ENCODE measurements at regions not wholly inside any gene's neighbourhood (a gene's known extent, or its start where the extent isn't known, plus 50 kb on each side); places are given as distances from the start of the nearest gene placed in this dataset.

GRCh38 chr4:11037637-11038036, 353.1 kb upstream of the CLNK start:
- Histone ChIP-seq H3K27me3 (ENCODE audit: insufficient read depth, low read length, poor library complexity) (no peaks in the 10 kb centered on the region), H3K4me1 (ENCODE audit: insufficient read depth, low read length) (no peaks in the 10 kb centered on the region), H3K4me2 (ENCODE audit: insufficient read depth, low read length) (no peak overlapping the region), H3K36me3 (ENCODE audit: insufficient read depth, low read length) (no peaks in the 10 kb centered on the region), H3K9ac (ENCODE audit: low read depth, low read length) (no peak overlapping the region), H4K20me1 (ENCODE audit: insufficient read depth, low read length) (no peaks in the 10 kb centered on the region), H3K27ac (ENCODE audit: low read length) (no peak overlapping the region), H3K9me3 (ENCODE audit: insufficient read depth, low read length, severe bottlenecking) (no peaks in the 10 kb centered on the region), H2AFZ (ENCODE audit: low read depth, low read length) (no peak overlapping the region), H3K4me3 (ENCODE audit: low read depth in 1 of 2, low read length in 2 of 2) (no peak overlapping the region), H3K79me2 (ENCODE audit: insufficient read depth, low read length) (no peaks in the 10 kb centered on the region)
- TF ChIP-seq EZH2 (IDR thresholded peaks at IDR 0.05; ENCODE audit: borderline replicate concordance, low read depth, low read length, severe bottlenecking) (no peak), CTCF (IDR thresholded peaks at IDR 0.05; ENCODE audit: borderline replicate concordance, extremely low read depth, low read length, poor library complexity, severe bottlenecking) (no peak)
- DNase-seq (no peak), ATAC-seq (ENCODE audit: insufficient read depth, low read depth) (no peak)

GRCh38 chr4:11028334-11028733, 343.8 kb upstream of the CLNK start:
- H4K20me1 ChIP-seq (ENCODE audit: insufficient read depth, low read length) = no peaks in the 10 kb centered on the region
- no peak overlapping the region for H3K27ac ChIP-seq (ENCODE audit: low read length)
- H3K4me2 ChIP-seq (ENCODE audit: insufficient read depth, low read length) = no peak overlapping the region
- no peak overlapping the region for H2AFZ ChIP-seq (ENCODE audit: low read depth, low read length)
- no peaks in the 10 kb centered on the region for H3K36me3 ChIP-seq (ENCODE audit: insufficient read depth, low read length)
- no peaks in the 10 kb centered on the region for H3K27me3 ChIP-seq (ENCODE audit: insufficient read depth, low read length, poor library complexity)
- no peaks in the 10 kb centered on the region for H3K4me1 ChIP-seq (ENCODE audit: insufficient read depth, low read length)
- no peaks in the 10 kb centered on the region for H3K79me2 ChIP-seq (ENCODE audit: insufficient read depth, low read length)
- no peaks in the 10 kb centered on the region for H3K9me3 ChIP-seq (ENCODE audit: insufficient read depth, low read length, severe bottlenecking)
- no peak overlapping the region for H3K9ac ChIP-seq (ENCODE audit: low read depth, low read length)
- TF ChIP-seq CTCF (IDR thresholded peaks at IDR 0.05; ENCODE audit: borderline replicate concordance, extremely low read depth, low read length, poor library complexity, severe bottlenecking) = no peak
- TF ChIP-seq EZH2 (IDR thresholded peaks at IDR 0.05; ENCODE audit: borderline replicate concordance, low read depth, low read length, severe bottlenecking) = no peak
- DNase-seq = no peak
- no peak overlapping the region for H3K4me3 ChIP-seq (ENCODE audit: low read depth in 1 of 2, low read length in 2 of 2)
- ATAC-seq (ENCODE audit: insufficient read depth, low read depth) = no peak

- Histone ChIP-seq H2AFZ (ENCODE audit: low read depth, low read length) (no peak overlapping the region), H3K36me3 (ENCODE audit: insufficient read depth, low read length) (no peaks in the 10 kb centered on the region), H3K9me3 (ENCODE audit: insufficient read depth, low read length, severe bottlenecking) (no peaks in the 10 kb centered on the region), H3K4me2 (ENCODE audit: insufficient read depth, low read length) (no peak overlapping the region), H3K27ac (ENCODE audit: low read length) (no peak overlapping the region), H4K20me1 (ENCODE audit: insufficient read depth, low read length) (no peaks in the 10 kb centered on the region), H3K9ac (ENCODE audit: low read depth, low read length) (no peak overlapping the region), H3K4me1 (ENCODE audit: insufficient read depth, low read length) (no peaks in the 10 kb centered on the region), H3K4me3 (ENCODE audit: low read depth in 1 of 2, low read length in 2 of 2) (no peak overlapping the region), H3K27me3 (ENCODE audit: insufficient read depth, low read length, poor library complexity) (no peaks in the 10 kb centered on the region), H3K79me2 (ENCODE audit: insufficient read depth, low read length) (no peaks in the 10 kb centered on the region)
- DNase-seq (no peak), ATAC-seq (ENCODE audit: insufficient read depth, low read depth) (no peak)
- no peak for TF ChIP-seq CTCF (IDR thresholded peaks at IDR 0.05; ENCODE audit: borderline replicate concordance, extremely low read depth, low read length, poor library complexity, severe bottlenecking)
- TF ChIP-seq EZH2 (IDR thresholded peaks at IDR 0.05; ENCODE audit: borderline replicate concordance, low read depth, low read length, severe bottlenecking) = no peak
Observed at GRCh38 chr4:11021333-11021732, 336.8 kb upstream of the CLNK start.

Data from DND-41 (cell line).